HCT116 (cell line): ENCODE measurements at regions not wholly inside any gene's neighbourhood (a gene's known extent, or its start where the extent isn't known, plus 50 kb on each side); places are given as distances from the start of the nearest gene placed in this dataset.

Experiments used
- ATAC-seq: fragments of 200-7000 bp; cut with Tn5 transposase; 2 replicates; pipeline ENCODE4 v1.9.1; 2020; ENCODE audit warnings: mild to moderate bottlenecking, moderate library complexity
- BruUV-seq: library from RNA; stranded (reverse); fragments of 400-500 nt; replicated peaks from 2 replicates; lab custom pipeline; 2021; lab: Mats Ljungman, UMichigan
- CTCF ChIA-PET: fragments of 300-600 bp; sonication (Branson Sonifier 250); formaldehyde crosslinking; loops from one replicate; lab custom pipeline; 2021; ENCODE audit warnings: antibody characterized with exemption; lab: Charles Lee
- POLR2A ChIA-PET: fragments of 300-600, 350-600 bp; sonication (Branson Sonifier 250); formaldehyde crosslinking; loops from one replicate; lab custom pipeline; 2021; ENCODE audit warnings: antibody characterized with exemption; lab: Charles Lee
- RAD21 ChIA-PET, 2 experiments: fragments of 300-600 bp; sonication (Branson Sonifier 250); formaldehyde crosslinking; loops; one replicate each; lab custom pipeline; 2023; ENCODE audit warnings: low total read pairs in 2 of 2; ENCODE audit not compliant: uncharacterized antibody in 2 of 2, unreplicated experiment in 2 of 2, low non-redundant PET in 1 of 2; lab: Charles Lee
- DNase-seq: peaks from one replicate; pipeline ENCODE4 v3.0.0-alpha.2; 2010; ENCODE audit warnings: low read depth, low spot score
- H2AFZ ChIP-seq: fragments of 200-600 bp; shearing (Covaris generic), sonication (generic); 2 replicates; pipeline ENCODE4 v1.6.1; 2017; ENCODE audit warnings: low read depth, mixed run types, mixed read lengths, antibody characterized with exemption, low read length; ENCODE audit not compliant: poor library complexity, severe bottlenecking
- H3K27ac ChIP-seq: 2 replicates; pipeline ENCODE4 v1.5.1; 2012; ENCODE audit warnings: low read depth, low read length
- H3K27me3 ChIP-seq: fragments of 200-600 bp; sonication (generic); 2 replicates; pipeline ENCODE4 v1.6.1; 2016; ENCODE audit warnings: mixed run types, low read length, mixed read lengths; ENCODE audit not compliant: insufficient read depth
- H3K36me3 ChIP-seq, 2 experiments: fragments of 200-500 bp in 1 of 2; fragments of 200-600 bp in 1 of 2; sonication (Bioruptor generic) in 1 of 2; sonication (generic) in 1 of 2; 2 replicates each; pipeline versions ENCODE4 v1.5.1 to v1.6.1; 2014 to 2016; ENCODE audit warnings: low read length in 2 of 2, inconsistent platforms in 1 of 2, mixed read lengths in 1 of 2, mixed run types in 1 of 2; ENCODE audit not compliant: insufficient read depth in 2 of 2, control insufficient read depth in 1 of 2
- H3K4me1 ChIP-seq, 2 experiments: fragments of 200-600 bp in 1 of 2; sonication (generic) in 1 of 2; 2 replicates each; pipeline versions ENCODE4 v1.5.1 to v1.6.1; 2012 to 2017; ENCODE audit warnings: low read length in 2 of 2, inconsistent platforms in 1 of 2, mild to moderate bottlenecking in 1 of 2, mixed read lengths in 1 of 2, mixed run types in 1 of 2, moderate library complexity in 1 of 2; ENCODE audit not compliant: insufficient read depth in 2 of 2, control insufficient read depth in 1 of 2
- H3K4me2 ChIP-seq: fragments of 200-600 bp; sonication (generic); 2 replicates; pipeline ENCODE4 v1.6.1; 2017; ENCODE audit warnings: mixed run types, low read length, mixed read lengths
- H3K4me3 ChIP-seq, 2 experiments: fragments of 200-600 bp in 1 of 2; sonication (generic) in 1 of 2; replicated peaks in 1 of 2; 2 replicates each; pipeline ENCODE4 v1.5.1; 2011 to 2016; ENCODE audit warnings: low read length in 2 of 2, control low read depth in 1 of 2, low read depth in 1 of 2, mild to moderate bottlenecking in 1 of 2, mixed read lengths in 1 of 2, mixed run types in 1 of 2
- H3K79me2 ChIP-seq: fragments of 200-600 bp; sonication (generic); 2 replicates; pipeline ENCODE4 v1.6.1; 2017; ENCODE audit warnings: mild to moderate bottlenecking, mixed run types, low read length, moderate library complexity, mixed read lengths; ENCODE audit not compliant: insufficient read depth
- H3K9ac ChIP-seq: fragments of 200-600 bp; sonication (generic); 2 replicates; pipeline ENCODE4 v1.6.1; 2016; ENCODE audit warnings: low read length, mixed read lengths
- H3K9me2 ChIP-seq: fragments of 200-600 bp; sonication (generic), shearing (Covaris generic); 2 replicates; pipeline ENCODE4 v1.6.1; 2017; ENCODE audit warnings: mixed run types, mild to moderate bottlenecking, moderate library complexity; ENCODE audit not compliant: insufficient read depth
- H3K9me3 ChIP-seq, 2 experiments: fragments of 200-500 bp in 1 of 2; fragments of 200-600 bp in 1 of 2; sonication (Bioruptor generic) in 1 of 2; sonication (generic) in 1 of 2; 2 replicates each; pipeline ENCODE4 v1.6.1; 2014 to 2017; ENCODE audit warnings: low read length in 2 of 2, mixed read lengths in 2 of 2, inconsistent platforms in 1 of 2, low read depth in 1 of 2, mild to moderate bottlenecking in 1 of 2, mixed run types in 1 of 2, moderate library complexity in 1 of 2; ENCODE audit not compliant: control insufficient read depth in 1 of 2, insufficient read depth in 1 of 2
- H4K20me1 ChIP-seq: fragments of 200-600 bp; sonication (generic), shearing (Covaris generic); 2 replicates; pipeline ENCODE4 v1.6.1; 2017; ENCODE audit warnings: mixed run types, mild to moderate bottlenecking, moderate library complexity; ENCODE audit not compliant: insufficient read depth
- CEBPB ChIP-seq: IDR thresholded peaks from 2 replicates; pipeline ENCODE4 v1.6.1; 2012; ENCODE audit warnings: low read depth
- EGR1 ChIP-seq: IDR thresholded peaks from 2 replicates; pipeline ENCODE4 v1.6.1; 2012; ENCODE audit warnings: low read depth
- EZH2 ChIP-seq: fragments of 200-600 bp; sonication (generic); IDR thresholded peaks from 2 replicates; pipeline ENCODE4 v1.6.1; 2017; ENCODE audit warnings: antibody characterized with exemption, mixed run types
- EZH2phosphoT487 ChIP-seq: fragments of 200-600 bp; IDR thresholded peaks from 2 replicates; pipeline ENCODE4 v1.6.1; 2018; ENCODE audit warnings: antibody characterized with exemption, borderline replicate concordance
- FOSL1 ChIP-seq: IDR thresholded peaks from 2 replicates; pipeline ENCODE4 v1.6.1; 2012; ENCODE audit warnings: low read depth
- JUND ChIP-seq: IDR thresholded peaks from 2 replicates; pipeline ENCODE4 v1.6.1; 2012
- RAD21 ChIP-seq: IDR thresholded peaks from 2 replicates; pipeline ENCODE4 v1.6.1; 2012; ENCODE audit warnings: low read depth, mild to moderate bottlenecking
- SIN3A ChIP-seq: IDR thresholded peaks from 2 replicates; pipeline ENCODE4 v1.6.1; 2012; ENCODE audit warnings: low read depth
- SP1 ChIP-seq: IDR thresholded peaks from 2 replicates; pipeline ENCODE4 v1.6.1; 2012; ENCODE audit warnings: low read depth
- YY1 ChIP-seq: IDR thresholded peaks from 2 replicates; pipeline ENCODE4 v1.6.1; 2011; ENCODE audit warnings: low read length, low read depth, moderate library complexity, mild to moderate bottlenecking; ENCODE audit not compliant: insufficient replicate concordance; ENCODE audit errors: extremely low read depth
- intact Hi-C: fragments of 100-400 bp; cut with micrococcal nuclease; formaldehyde crosslinking; loops from 2 replicates; pipeline ENCODE4 v1.10.0; 2022
- TF ChIP-seq, protein P1 (sequence below): IDR thresholded peaks from 2 replicates; pipeline ENCODE4 v1.6.1; 2011; ENCODE audit warnings: mild to moderate bottlenecking, low read length, moderate library complexity; ENCODE audit not compliant: insufficient replicate concordance; ENCODE audit errors: extremely low read depth
- TF ChIP-seq, protein P2 (sequence below): IDR thresholded peaks from 2 replicates; pipeline ENCODE4 v1.6.1; 2012
- TF ChIP-seq, protein P3 (sequence below): IDR thresholded peaks from 2 replicates; pipeline ENCODE4 v1.6.1; 2012; ENCODE audit warnings: low read depth
- TF ChIP-seq, protein P4 (sequence below): IDR thresholded peaks from 2 replicates; pipeline ENCODE4 v1.6.1; 2012

DNA sequence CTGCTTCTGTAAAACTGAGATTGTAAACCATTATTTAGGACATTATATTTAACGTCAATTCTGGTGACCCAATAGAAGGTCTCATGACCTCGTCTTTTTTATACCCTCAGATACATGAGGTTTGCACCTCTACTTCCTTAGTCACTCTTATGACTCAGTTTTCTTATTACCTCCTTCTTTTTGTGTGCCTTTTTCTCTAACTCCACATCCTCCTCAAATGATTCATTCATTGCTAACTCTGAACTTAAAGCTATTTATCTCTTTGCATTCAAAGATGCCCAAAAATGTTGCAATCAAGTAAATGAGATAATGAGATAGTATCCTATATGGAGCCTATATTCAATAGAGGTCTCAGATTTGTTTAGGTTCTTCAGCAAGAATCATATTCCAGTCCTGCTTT is 121.0 kb upstream of the KYNU start:
- no TSS peak for BruUV-seq
- H2AFZ ChIP-seq, result no peak overlapping the region
- ATAC-seq (no peak), DNase-seq (no peak)
- RAD21 ChIA-PET, result no interaction called here
- no peaks in the 10 kb centered on the region for H3K27me3 ChIP-seq
- H3K9me2 ChIP-seq, result no peaks in the 10 kb centered on the region
- intact Hi-C loops, result no loop called here
- H3K27ac ChIP-seq, result no peak overlapping the region
- H3K9ac ChIP-seq, result no peak overlapping the region
- H3K4me3 ChIP-seq, result no peak overlapping the region
- no peak overlapping the region for H3K4me2 ChIP-seq
- CTCF ChIA-PET, result no interaction called here
- H3K36me3 ChIP-seq, result no peaks in the 10 kb centered on the region
- POLR2A ChIA-PET, result no interaction called here
- no peaks in the 10 kb centered on the region for H4K20me1 ChIP-seq
- H3K9me3 ChIP-seq, result no peaks in the 10 kb centered on the region
- TF ChIP-seq YY1 (no peak), JUND (no peak), CEBPB (no peak)
- TF ChIP-seq, protein P1, sequence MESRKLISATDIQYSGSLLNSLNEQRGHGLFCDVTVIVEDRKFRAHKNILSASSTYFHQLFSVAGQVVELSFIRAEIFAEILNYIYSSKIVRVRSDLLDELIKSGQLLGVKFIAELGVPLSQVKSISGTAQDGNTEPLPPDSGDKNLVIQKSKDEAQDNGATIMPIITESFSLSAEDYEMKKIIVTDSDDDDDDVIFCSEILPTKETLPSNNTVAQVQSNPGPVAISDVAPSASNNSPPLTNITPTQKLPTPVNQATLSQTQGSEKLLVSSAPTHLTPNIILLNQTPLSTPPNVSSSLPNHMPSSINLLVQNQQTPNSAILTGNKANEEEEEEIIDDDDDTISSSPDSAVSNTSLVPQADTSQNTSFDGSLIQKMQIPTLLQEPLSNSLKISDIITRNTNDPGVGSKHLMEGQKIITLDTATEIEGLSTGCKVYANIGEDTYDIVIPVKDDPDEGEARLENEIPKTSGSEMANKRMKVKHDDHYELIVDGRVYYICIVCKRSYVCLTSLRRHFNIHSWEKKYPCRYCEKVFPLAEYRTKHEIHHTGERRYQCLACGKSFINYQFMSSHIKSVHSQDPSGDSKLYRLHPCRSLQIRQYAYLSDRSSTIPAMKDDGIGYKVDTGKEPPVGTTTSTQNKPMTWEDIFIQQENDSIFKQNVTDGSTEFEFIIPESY, result no peak
- H3K4me1 ChIP-seq, result no peaks in the 10 kb centered on the region
- H3K79me2 ChIP-seq, result no peaks in the 10 kb centered on the region

DNA sequence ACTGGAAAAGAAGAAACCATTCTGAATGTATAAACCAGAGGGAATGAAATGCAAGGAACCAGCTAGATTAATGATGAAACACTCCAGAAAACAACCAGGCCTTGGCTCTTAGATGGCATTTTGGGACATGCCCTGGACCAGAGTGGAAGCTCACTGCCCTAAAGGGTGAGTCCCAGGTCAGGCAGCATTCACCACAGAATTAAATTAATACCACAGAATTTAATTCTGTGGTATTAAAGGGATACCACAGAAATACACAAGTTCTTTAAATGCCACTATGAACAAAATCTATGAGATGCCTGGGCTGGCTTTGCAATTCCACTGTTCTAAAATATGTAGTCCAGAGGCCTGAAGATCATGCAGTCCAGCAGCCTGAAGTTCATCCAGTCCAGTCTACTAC is 122.3 kb upstream of the KYNU start:
- ATAC-seq (no peak), DNase-seq (no peak)
- RAD21 ChIA-PET, result no interaction called here
- Histone ChIP-seq H3K4me1 (no peaks in the 10 kb centered on the region), H4K20me1 (no peaks in the 10 kb centered on the region), H3K4me3 (no peak overlapping the region), H3K9me2 (no peaks in the 10 kb centered on the region), H3K9me3 (no peaks in the 10 kb centered on the region), H3K79me2 (no peaks in the 10 kb centered on the region), H3K27ac (no peak overlapping the region), H3K4me2 (no peak overlapping the region), H2AFZ (no peak overlapping the region), H3K27me3 (no peaks in the 10 kb centered on the region), H3K36me3 (no peaks in the 10 kb centered on the region), H3K9ac (no peak overlapping the region)
- intact Hi-C loops, result no loop called here
- CTCF ChIA-PET, result no interaction called here
- no peak for TF ChIP-seq RAD21
- TF ChIP-seq, protein P2, sequence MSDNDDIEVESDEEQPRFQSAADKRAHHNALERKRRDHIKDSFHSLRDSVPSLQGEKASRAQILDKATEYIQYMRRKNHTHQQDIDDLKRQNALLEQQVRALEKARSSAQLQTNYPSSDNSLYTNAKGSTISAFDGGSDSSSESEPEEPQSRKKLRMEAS, result no peak
- no peak for TF ChIP-seq FOSL1
- TF ChIP-seq, protein P3, sequence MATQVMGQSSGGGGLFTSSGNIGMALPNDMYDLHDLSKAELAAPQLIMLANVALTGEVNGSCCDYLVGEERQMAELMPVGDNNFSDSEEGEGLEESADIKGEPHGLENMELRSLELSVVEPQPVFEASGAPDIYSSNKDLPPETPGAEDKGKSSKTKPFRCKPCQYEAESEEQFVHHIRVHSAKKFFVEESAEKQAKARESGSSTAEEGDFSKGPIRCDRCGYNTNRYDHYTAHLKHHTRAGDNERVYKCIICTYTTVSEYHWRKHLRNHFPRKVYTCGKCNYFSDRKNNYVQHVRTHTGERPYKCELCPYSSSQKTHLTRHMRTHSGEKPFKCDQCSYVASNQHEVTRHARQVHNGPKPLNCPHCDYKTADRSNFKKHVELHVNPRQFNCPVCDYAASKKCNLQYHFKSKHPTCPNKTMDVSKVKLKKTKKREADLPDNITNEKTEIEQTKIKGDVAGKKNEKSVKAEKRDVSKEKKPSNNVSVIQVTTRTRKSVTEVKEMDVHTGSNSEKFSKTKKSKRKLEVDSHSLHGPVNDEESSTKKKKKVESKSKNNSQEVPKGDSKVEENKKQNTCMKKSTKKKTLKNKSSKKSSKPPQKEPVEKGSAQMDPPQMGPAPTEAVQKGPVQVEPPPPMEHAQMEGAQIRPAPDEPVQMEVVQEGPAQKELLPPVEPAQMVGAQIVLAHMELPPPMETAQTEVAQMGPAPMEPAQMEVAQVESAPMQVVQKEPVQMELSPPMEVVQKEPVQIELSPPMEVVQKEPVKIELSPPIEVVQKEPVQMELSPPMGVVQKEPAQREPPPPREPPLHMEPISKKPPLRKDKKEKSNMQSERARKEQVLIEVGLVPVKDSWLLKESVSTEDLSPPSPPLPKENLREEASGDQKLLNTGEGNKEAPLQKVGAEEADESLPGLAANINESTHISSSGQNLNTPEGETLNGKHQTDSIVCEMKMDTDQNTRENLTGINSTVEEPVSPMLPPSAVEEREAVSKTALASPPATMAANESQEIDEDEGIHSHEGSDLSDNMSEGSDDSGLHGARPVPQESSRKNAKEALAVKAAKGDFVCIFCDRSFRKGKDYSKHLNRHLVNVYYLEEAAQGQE, result no peak
- TF ChIP-seq, protein P4, sequence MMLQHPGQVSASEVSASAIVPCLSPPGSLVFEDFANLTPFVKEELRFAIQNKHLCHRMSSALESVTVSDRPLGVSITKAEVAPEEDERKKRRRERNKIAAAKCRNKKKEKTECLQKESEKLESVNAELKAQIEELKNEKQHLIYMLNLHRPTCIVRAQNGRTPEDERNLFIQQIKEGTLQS, result no peak
- TF ChIP-seq EZH2, result no peak
- TF ChIP-seq EZH2phosphoT487, result no peak
- TF ChIP-seq EGR1, result no peak
- TF ChIP-seq YY1, result no peak
- no peak for TF ChIP-seq SP1
- no peak for TF ChIP-seq CEBPB
- TF ChIP-seq SIN3A, result no peak
- POLR2A ChIA-PET, result no interaction called here
- BruUV-seq, result no TSS peak
